ENCODE measurements at regions not wholly inside any gene's neighbourhood (a gene's known extent, or its start where the extent isn't known, plus 50 kb on each side); places are given as distances from the start of the nearest gene placed in this dataset.
A peak's percentile ranks its signal among the peaks of the same experiment; 100 is the strongest.

- TF ChIP-seq TAF1 (IDR thresholded peaks at IDR 0.05; ENCODE audit: borderline replicate concordance, low read depth, low read length) (no peak), POLR2AphosphoS5 (IDR thresholded peaks at IDR 0.05; ENCODE audit: low read depth, low read length) (no peak)
- FAIRE-seq (no peak), DNase-seq (ENCODE audit: insufficient read length) (no peak)
Measured at GRCh38 chr6:21413428-21413827, 180.1 kb upstream of the SOX4 start.

- TF ChIP-seq POLR2AphosphoS5 (IDR thresholded peaks at IDR 0.05; ENCODE audit: low read depth, low read length) (no peak), TAF1 (IDR thresholded peaks at IDR 0.05; ENCODE audit: borderline replicate concordance, low read depth, low read length) (no peak), POLR2A (IDR thresholded peaks at IDR 0.05; ENCODE audit: low read depth, low read length) (no peak)
- no peak for FAIRE-seq
- DNase-seq (ENCODE audit: insufficient read length): no peak
Measured at GRCh38 chr6:21414065-21414464, 179.5 kb upstream of the SOX4 start.

GRCh38 chr6:21420146-21420878, 173.2 kb upstream of the SOX4 start:
- TF ChIP-seq POLR2A (IDR thresholded peaks at IDR 0.05; ENCODE audit: low read depth, low read length) (no peak), TAF1 (IDR thresholded peaks at IDR 0.05; ENCODE audit: borderline replicate concordance, low read depth, low read length) (no peak), POLR2AphosphoS5 (IDR thresholded peaks at IDR 0.05; ENCODE audit: low read depth, low read length) (no peak)
- DNase-seq (ENCODE audit: insufficient read length) (no peak), FAIRE-seq (no peak)

- no peak for DNase-seq (ENCODE audit: insufficient read length)
- no peak for FAIRE-seq
- no peak for TF ChIP-seq POLR2A (IDR thresholded peaks at IDR 0.05; ENCODE audit: low read depth, low read length)
- no peak for TF ChIP-seq POLR2AphosphoS5 (IDR thresholded peaks at IDR 0.05; ENCODE audit: low read depth, low read length)
Measured at GRCh38 chr6:21420926-21421325, 172.6 kb upstream of the SOX4 start.

- DNase-seq (ENCODE audit: insufficient read length) (no peak), FAIRE-seq (no peak)
- no peak for TF ChIP-seq POLR2AphosphoS5 (IDR thresholded peaks at IDR 0.05; ENCODE audit: low read depth, low read length)
- no peak for TF ChIP-seq POLR2A (IDR thresholded peaks at IDR 0.05; ENCODE audit: low read depth, low read length)
- TF ChIP-seq TAF1 (IDR thresholded peaks at IDR 0.05; ENCODE audit: borderline replicate concordance, low read depth, low read length): no peak
Measured at GRCh38 chr6:21423106-21423854, 170.3 kb upstream of the SOX4 start.

GRCh38 chr6:21426841-21427490, 166.6 kb upstream of the SOX4 start:
- no peak for FAIRE-seq

GRCh38 chr6:21429291-21429690, 164.3 kb upstream of the SOX4 start:
- TF ChIP-seq POLR2AphosphoS5 (IDR thresholded peaks at IDR 0.05; ENCODE audit: low read depth, low read length): no peak
- no peak for TF ChIP-seq TAF1 (IDR thresholded peaks at IDR 0.05; ENCODE audit: borderline replicate concordance, low read depth, low read length)
- TF ChIP-seq POLR2A (IDR thresholded peaks at IDR 0.05; ENCODE audit: low read depth, low read length): no peak
- DNase-seq (ENCODE audit: insufficient read length) (no peak), FAIRE-seq (no peak)

More at GRCh38 chr6:21426841-21427490, 166.6 kb upstream of the SOX4 start:
- DNase-seq (ENCODE audit: insufficient read length): no peak
- no peak for TF ChIP-seq TAF1 (IDR thresholded peaks at IDR 0.05; ENCODE audit: borderline replicate concordance, low read depth, low read length)
- no peak for TF ChIP-seq POLR2AphosphoS5 (IDR thresholded peaks at IDR 0.05; ENCODE audit: low read depth, low read length)
- no peak for TF ChIP-seq POLR2A (IDR thresholded peaks at IDR 0.05; ENCODE audit: low read depth, low read length)

GRCh38 chr6:21431526-21431925, 162.0 kb upstream of the SOX4 start:
- no peak for TF ChIP-seq POLR2A (IDR thresholded peaks at IDR 0.05; ENCODE audit: low read depth, low read length)
- TF ChIP-seq POLR2AphosphoS5 (IDR thresholded peaks at IDR 0.05; ENCODE audit: low read depth, low read length): no peak
- TF ChIP-seq TAF1 (IDR thresholded peaks at IDR 0.05; ENCODE audit: borderline replicate concordance, low read depth, low read length): no peak
- FAIRE-seq (no peak), DNase-seq (ENCODE audit: insufficient read length) (no peak)

GRCh38 chr6:21436625-21437024, 156.9 kb upstream of the SOX4 start:
- DNase-seq (ENCODE audit: insufficient read length) (no peak), FAIRE-seq (no peak)
- TF ChIP-seq POLR2AphosphoS5 (IDR thresholded peaks at IDR 0.05; ENCODE audit: low read depth, low read length) (no peak), TAF1 (IDR thresholded peaks at IDR 0.05; ENCODE audit: borderline replicate concordance, low read depth, low read length) (no peak), POLR2A (IDR thresholded peaks at IDR 0.05; ENCODE audit: low read depth, low read length) (no peak)

- no peak for FAIRE-seq
- no peak for DNase-seq (ENCODE audit: insufficient read length)
- TF ChIP-seq TAF1 (IDR thresholded peaks at IDR 0.05; ENCODE audit: borderline replicate concordance, low read depth, low read length): no peak
- TF ChIP-seq POLR2A (IDR thresholded peaks at IDR 0.05; ENCODE audit: low read depth, low read length): no peak
- no peak for TF ChIP-seq POLR2AphosphoS5 (IDR thresholded peaks at IDR 0.05; ENCODE audit: low read depth, low read length)
Measured at GRCh38 chr6:21437581-21437980, 156.0 kb upstream of the SOX4 start.

- DNase-seq (ENCODE audit: insufficient read length): peak; percentile 43
- TF ChIP-seq TAF1 (IDR thresholded peaks at IDR 0.05; ENCODE audit: borderline replicate concordance, low read depth, low read length) (no peak), POLR2AphosphoS5 (IDR thresholded peaks at IDR 0.05; ENCODE audit: low read depth, low read length) (no peak), POLR2A (IDR thresholded peaks at IDR 0.05; ENCODE audit: low read depth, low read length) (no peak)
- peak; percentile 92 for FAIRE-seq
Measured at GRCh38 chr6:21438237-21438985, 155.1 kb upstream of the SOX4 start.
